ENCODE measurements at regions not wholly inside any gene's neighbourhood (a gene's known extent, or its start where the extent isn't known, plus 50 kb on each side); places are given as distances from the start of the nearest gene placed in this dataset.

DNA sequence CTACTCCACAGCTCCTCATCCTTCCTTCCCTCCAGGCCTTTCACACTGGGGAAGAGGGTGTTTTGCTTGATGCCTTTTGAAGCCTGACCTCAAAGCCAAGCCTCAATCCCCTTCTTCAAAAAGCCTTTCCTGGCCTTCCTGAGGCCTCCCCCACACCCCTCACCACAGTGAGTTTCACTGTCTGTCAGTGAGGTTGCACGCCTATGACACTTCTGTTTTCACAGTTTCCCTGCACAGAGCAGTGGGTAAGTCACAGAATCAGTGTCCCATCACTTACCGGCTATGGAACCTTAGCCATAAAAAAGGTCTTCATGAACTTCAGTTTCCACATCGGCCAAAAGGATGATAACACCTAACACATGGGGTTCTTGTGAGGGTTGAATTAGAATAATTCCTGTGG lies 371.4 kb downstream of the UQCRFS1 start:
- Histone ChIP-seq H4K20me1 (replicated peaks; ENCODE audit: control insufficient read depth, extremely low read depth, insufficient read depth, low read length) (no peaks in the 10 kb centered on the region), H3K4me2 (ENCODE audit: insufficient read depth, low read length) (no peak overlapping the region), H3K36me3 (ENCODE audit: control insufficient read depth in 2 of 2, extremely low read depth in 1 of 2, insufficient read depth in 2 of 2, low read length in 2 of 2) (no peaks in the 10 kb centered on the region), H3K4me3 (replicated peaks in 1 of 3; ENCODE audit: insufficient read depth in 1 of 3, low read depth in 1 of 3, low read length in 3 of 3) (no peak overlapping the region), H3K9me3 (replicated peaks; ENCODE audit: control insufficient read depth, insufficient read depth, low read length) (no peaks in the 10 kb centered on the region), H3K4me1 (ENCODE audit: control insufficient read depth, extremely low read depth, insufficient read depth, low read length) (no peaks in the 10 kb centered on the region), H3K9me1 (replicated peaks; ENCODE audit: control insufficient read depth, extremely low read depth, insufficient read depth, low read length) (no peaks in the 10 kb centered on the region), H3K9ac (replicated peaks; ENCODE audit: extremely low read depth, insufficient read depth, low read length) (no peak overlapping the region), H3K79me2 (ENCODE audit: control insufficient read depth, insufficient read depth, low read length) (no peaks in the 10 kb centered on the region), H3K27ac (ENCODE audit: insufficient read depth, low read depth, low read length) (no peak overlapping the region), H3K27me3 (ENCODE audit: control insufficient read depth in 2 of 2, insufficient read depth in 2 of 2, low read length in 2 of 2) (no peaks in the 10 kb centered on the region), H2AFZ (ENCODE audit: low read depth, low read length) (no peak overlapping the region)
- FAIRE-seq (no peak), DNase-seq (ENCODE audit: low read depth, low spot score) (no peak)
- POLR2A ChIA-PET: no interaction called here
- TF ChIP-seq POLR2A (IDR thresholded peaks at IDR 0.05; ENCODE audit: low read depth, low read length) (no peak), EZH2 (IDR thresholded peaks at IDR 0.05; ENCODE audit: borderline replicate concordance, low read depth, low read length, severe bottlenecking) (no peak), MAX (IDR thresholded peaks at IDR 0.05; ENCODE audit: insufficient read depth, insufficient read length) (no peak), POLR2AphosphoS5 (IDR thresholded peaks at IDR 0.05; ENCODE audit: insufficient read depth, low read depth, low read length) (no peak), JUN (IDR thresholded peaks at IDR 0.05; ENCODE audit: borderline replicate concordance, insufficient read depth, insufficient read length, low read depth) (no peak), GATA2 (IDR thresholded peaks at IDR 0.05; ENCODE audit: insufficient read depth, insufficient read length, low read depth, low read length) (no peak), FOS (IDR thresholded peaks at IDR 0.05; ENCODE audit: borderline replicate concordance, insufficient read depth, low read length) (no peak), CTCF (IDR thresholded peaks at IDR 0.05; ENCODE audit: extremely low read depth in 1 of 2, insufficient read depth in 1 of 2, low read depth in 1 of 2, low read length in 2 of 2) (no peak)
- dilution Hi-C loops (cut with MboI; ENCODE audit: extremely low pct_ligation_motif_present, low sequenced_read_pairs): no loop called here
- intact Hi-C loops (cut with micrococcal nuclease): no loop called here
- CTCF ChIA-PET: no interaction called here
- no TSS peak for BruUV-seq (replicated peaks)

Data from endothelial cell of umbilical vein (primary cell).